H9 (cell line): ENCODE measurements at regions not wholly inside any gene's neighbourhood (a gene's known extent, or its start where the extent isn't known, plus 50 kb on each side); places are given as distances from the start of the nearest gene placed in this dataset.

Experiments used
- DNase-seq: peaks from one replicate; pipeline ENCODE4 v3.0.0-alpha.2; 2017
- H2AFZ ChIP-seq: one replicate; pipeline ENCODE4 v1.6.1; 2013; ENCODE audit warnings: mild to moderate bottlenecking, low read length, control low read depth, moderate library complexity
- H2AK5ac ChIP-seq: 2 replicates; pipeline ENCODE4 v1.6.1; 2013; ENCODE audit warnings: low read length, control low read depth, mixed read lengths; ENCODE audit not compliant: insufficient read length
- H2BK120ac ChIP-seq: one replicate; pipeline ENCODE4 v1.6.1; 2013; ENCODE audit warnings: low read depth, mild to moderate bottlenecking, low read length, control low read depth, inconsistent platforms; ENCODE audit not compliant: poor library complexity, severe bottlenecking
- H2BK12ac ChIP-seq: 2 replicates; pipeline ENCODE4 v1.6.1; 2013; ENCODE audit warnings: low read length, control low read depth, mixed read lengths, low read depth; ENCODE audit not compliant: insufficient read length
- H2BK15ac ChIP-seq: 2 replicates; pipeline ENCODE4 v1.6.1; 2013; ENCODE audit warnings: low read depth, low read length, control low read depth
- H2BK20ac ChIP-seq: one replicate; pipeline ENCODE4 v1.6.1; 2013; ENCODE audit warnings: low read depth, mild to moderate bottlenecking, low read length, control low read depth, inconsistent platforms; ENCODE audit not compliant: poor library complexity, severe bottlenecking
- H2BK5ac ChIP-seq: 2 replicates; pipeline ENCODE4 v1.6.1; 2013; ENCODE audit warnings: low read length, control low read depth, mixed read lengths; ENCODE audit not compliant: insufficient read length
- H3K14ac ChIP-seq: 2 replicates; pipeline ENCODE4 v1.6.1; 2013; ENCODE audit warnings: low read length, control low read depth; ENCODE audit not compliant: insufficient read depth
- H3K18ac ChIP-seq: 2 replicates; pipeline ENCODE4 v1.6.1; 2013; ENCODE audit warnings: low read depth, mild to moderate bottlenecking, mixed read lengths, low read length, control low read depth; ENCODE audit not compliant: insufficient read length
- H3K23ac ChIP-seq: 2 replicates; pipeline ENCODE4 v1.6.1; 2013; ENCODE audit warnings: low read length, control low read depth, mixed read lengths, low read depth; ENCODE audit not compliant: insufficient read length
- H3K23me2 ChIP-seq: 2 replicates; pipeline ENCODE4 v1.6.1; 2013; ENCODE audit warnings: low read depth, mild to moderate bottlenecking, mixed read lengths, low read length, control low read depth; ENCODE audit not compliant: insufficient read length, poor library complexity, severe bottlenecking
- H3K27ac ChIP-seq: 2 replicates; pipeline ENCODE4 v1.5.1; 2013; ENCODE audit warnings: low read length, control low read depth, mixed read lengths, low read depth; ENCODE audit not compliant: insufficient read length
- H3K27me3 ChIP-seq: 2 replicates; pipeline ENCODE4 v1.6.1; 2013; ENCODE audit warnings: low read length, control low read depth, inconsistent platforms; ENCODE audit not compliant: insufficient read depth
- H3K4ac ChIP-seq: 2 replicates; pipeline ENCODE4 v1.6.1; 2013; ENCODE audit warnings: low read depth, mild to moderate bottlenecking, control low read depth, inconsistent platforms, low read length, moderate library complexity
- H3K4me1 ChIP-seq: 2 replicates; pipeline ENCODE4 v1.6.1; 2013; ENCODE audit warnings: low read length, control low read depth, inconsistent platforms; ENCODE audit not compliant: insufficient read depth
- H3K4me2 ChIP-seq: 2 replicates; pipeline ENCODE4 v1.6.1; 2013; ENCODE audit warnings: low read length, control low read depth, mixed read lengths; ENCODE audit not compliant: insufficient read length, insufficient read depth
- H3K56ac ChIP-seq: 2 replicates; pipeline ENCODE4 v1.6.1; 2013; ENCODE audit warnings: low read depth, mild to moderate bottlenecking, mixed read lengths, low read length, control low read depth; ENCODE audit not compliant: insufficient read length
- H3K79me1 ChIP-seq: 2 replicates; pipeline ENCODE4 v1.6.1; 2013; ENCODE audit warnings: low read depth, mild to moderate bottlenecking, moderate library complexity, low read length, control low read depth, inconsistent platforms; ENCODE audit not compliant: insufficient read depth, poor library complexity, severe bottlenecking
- H3K79me2 ChIP-seq: 2 replicates; pipeline ENCODE4 v1.6.1; 2013; ENCODE audit warnings: low read length, control low read depth, inconsistent platforms; ENCODE audit not compliant: insufficient read depth
- H3K9ac ChIP-seq: 2 replicates; pipeline ENCODE4 v1.6.1; 2013; ENCODE audit warnings: low read length, control low read depth, mixed read lengths; ENCODE audit not compliant: insufficient read length; ENCODE audit errors: extremely low read depth
- H3K9me3 ChIP-seq: one replicate; pipeline ENCODE4 v1.6.1; 2013; ENCODE audit warnings: low read depth, low read length, inconsistent platforms; ENCODE audit not compliant: control insufficient read depth
- H3T11ph ChIP-seq: one replicate; pipeline ENCODE4 v1.6.1; 2013; ENCODE audit warnings: mild to moderate bottlenecking, low read length, control low read depth, inconsistent platforms
- H4K20me1 ChIP-seq: one replicate; pipeline ENCODE4 v1.6.1; 2013; ENCODE audit not compliant: control insufficient read depth, insufficient read length, insufficient read depth
- H4K5ac ChIP-seq: 2 replicates; pipeline ENCODE4 v1.6.1; 2013; ENCODE audit warnings: low read depth, mild to moderate bottlenecking, mixed read lengths, low read length, control low read depth; ENCODE audit not compliant: insufficient read length
- H4K8ac ChIP-seq: replicated peaks from 2 replicates; pipeline ENCODE4 v1.6.1; 2013; ENCODE audit warnings: low read length, control low read depth, mixed read lengths, low read depth; ENCODE audit not compliant: insufficient read length
- H4K91ac ChIP-seq: 2 replicates; pipeline ENCODE4 v1.6.1; 2013; ENCODE audit warnings: low read depth, mild to moderate bottlenecking, moderate library complexity, mixed read lengths, low read length, control low read depth; ENCODE audit not compliant: insufficient read length
- H3K27ac Mint-ChIP-seq, 3 experiments: 2 replicates in 2 of 3; 3 replicates in 1 of 3; pipeline ENCODE4 v1.8.0; 2020 to 2021; ENCODE audit warnings: mixed read lengths in 3 of 3, mild to moderate bottlenecking in 1 of 3, moderate library complexity in 1 of 3
- H3K27me3 Mint-ChIP-seq: 2 replicates; pipeline ENCODE4 v1.8.0; 2021; ENCODE audit warnings: low read depth, mild to moderate bottlenecking, moderate library complexity, mixed read lengths
- H3K36me3 Mint-ChIP-seq, 3 experiments: 2 replicates in 2 of 3; 3 replicates in 1 of 3; pipeline ENCODE4 v1.8.0; 2020 to 2021; ENCODE audit warnings: low read depth in 3 of 3, mixed read lengths in 3 of 3; ENCODE audit not compliant: insufficient read depth in 1 of 3
- H3K4me1 Mint-ChIP-seq, 2 experiments: 2 replicates each; pipeline ENCODE4 v1.8.0; 2020; ENCODE audit warnings: mixed read lengths in 2 of 2
- H3K4me3 Mint-ChIP-seq, 2 experiments: 2 replicates in 1 of 2; 3 replicates in 1 of 2; pipeline ENCODE4 v1.8.0; 2020 to 2021; ENCODE audit warnings: mild to moderate bottlenecking in 2 of 2, mixed read lengths in 2 of 2, moderate library complexity in 1 of 2
- H3K9me3 Mint-ChIP-seq, 2 experiments: 2 replicates in 1 of 2; 3 replicates in 1 of 2; pipeline ENCODE4 v1.8.0; 2020; ENCODE audit warnings: mild to moderate bottlenecking in 2 of 2, mixed read lengths in 2 of 2, moderate library complexity in 1 of 2
- WGBS: extraction: QIAGEN DNeasy Blood & Tissue Kit; methylation state at CpG from one replicate; pipeline ENCODE4 v1.1.7; 2013; ENCODE audit warnings: missing lambda C conversion rate, low lambda C conversion rate, mixed read lengths; ENCODE audit not compliant: insufficient read length; ENCODE audit errors: extremely low coverage; 5-methylcytosine and 5-hydroxymethylcytosine counted together
- TF ChIP-seq, protein P1 (sequence below): fragments of 200-600 bp; sonication (generic); conservative IDR thresholded peaks from 3 replicates; pipeline ENCODE4 v1.8.0; 2021; ENCODE audit warnings: antibody characterized with exemption, mild to moderate bottlenecking

DNA sequence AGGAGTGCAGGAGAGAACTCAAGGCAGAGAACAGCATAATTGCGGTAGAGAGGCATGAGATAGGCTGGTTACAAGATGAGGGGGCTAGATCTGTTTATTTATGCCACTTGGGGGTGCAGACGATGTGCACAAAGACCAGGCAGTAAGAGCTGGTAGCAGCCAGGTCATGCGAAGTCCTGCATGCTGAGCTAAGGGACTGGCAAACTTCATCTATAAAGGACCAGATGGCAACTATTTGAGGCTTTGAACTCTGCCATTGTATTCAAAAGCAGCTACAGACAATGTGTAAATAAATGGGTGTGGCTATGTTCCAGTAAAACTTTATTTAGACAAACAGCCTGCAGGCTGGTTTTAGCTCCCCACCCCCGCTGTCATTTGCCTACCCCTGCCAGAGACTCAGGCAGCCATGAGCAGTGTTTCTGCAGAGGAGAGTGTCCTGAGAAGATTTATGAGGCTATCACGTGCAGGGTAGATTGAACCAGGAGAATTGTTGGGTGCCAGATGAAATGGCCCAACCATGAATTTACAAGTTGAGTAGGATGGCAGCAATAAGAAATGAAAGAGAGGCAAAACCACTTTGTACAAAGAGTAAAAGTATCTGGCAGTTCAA is 253.4 kb upstream of the MOCS1 start:
- H2AK5ac ChIP-seq = no peak overlapping the region
- no peak overlapping the region for H2BK5ac ChIP-seq
- no peak overlapping the region for H2BK15ac ChIP-seq
- Mint-ChIP-seq H3K27me3 (peaks cover 7% of the 10 kb centered on the region), H3K4me3 (no peak overlapping the region), H3K4me1 (peaks cover 15 to 27% of the 10 kb centered on the region in 2 experiments), H3K27ac (no peak overlapping the region), H3K9me3 (peaks cover 28 to 39% of the 10 kb centered on the region in 2 experiments), H3K36me3 (peaks cover 24 to 32% (median 32%) of the 10 kb centered on the region in 3 experiments)
- no peak overlapping the region for H2AFZ ChIP-seq
- H3K4ac ChIP-seq = no peak overlapping the region
- no CpG with 5 or more reads among the region's 5 CpGs for WGBS
- no peaks in the 10 kb centered on the region for H4K20me1 ChIP-seq
- H3K4me1 ChIP-seq = no peaks in the 10 kb centered on the region
- no peak overlapping the region for H3K14ac ChIP-seq
- H3K79me1 ChIP-seq = no peaks in the 10 kb centered on the region
- no peak overlapping the region for H4K91ac ChIP-seq
- no peaks in the 10 kb centered on the region for H3K27me3 ChIP-seq
- no peak overlapping the region for H3K27ac ChIP-seq
- H3K9ac ChIP-seq = no peak overlapping the region
- H3K9me3 ChIP-seq = no peaks in the 10 kb centered on the region
- H3T11ph ChIP-seq = no peak overlapping the region
- H3K18ac ChIP-seq = no peak overlapping the region
- no peaks in the 10 kb centered on the region for H3K79me2 ChIP-seq
- H4K8ac ChIP-seq = no peak overlapping the region
- no peak overlapping the region for H2BK12ac ChIP-seq
- no peaks in the 10 kb centered on the region for H3K23me2 ChIP-seq
- H3K23ac ChIP-seq = no peak overlapping the region
- no peak overlapping the region for H3K4me2 ChIP-seq
- H2BK20ac ChIP-seq = no peak overlapping the region
- no peak overlapping the region for H3K56ac ChIP-seq
- DNase-seq = no peak
- no peak overlapping the region for H2BK120ac ChIP-seq
- H4K5ac ChIP-seq = no peak overlapping the region
- TF ChIP-seq, protein P1, sequence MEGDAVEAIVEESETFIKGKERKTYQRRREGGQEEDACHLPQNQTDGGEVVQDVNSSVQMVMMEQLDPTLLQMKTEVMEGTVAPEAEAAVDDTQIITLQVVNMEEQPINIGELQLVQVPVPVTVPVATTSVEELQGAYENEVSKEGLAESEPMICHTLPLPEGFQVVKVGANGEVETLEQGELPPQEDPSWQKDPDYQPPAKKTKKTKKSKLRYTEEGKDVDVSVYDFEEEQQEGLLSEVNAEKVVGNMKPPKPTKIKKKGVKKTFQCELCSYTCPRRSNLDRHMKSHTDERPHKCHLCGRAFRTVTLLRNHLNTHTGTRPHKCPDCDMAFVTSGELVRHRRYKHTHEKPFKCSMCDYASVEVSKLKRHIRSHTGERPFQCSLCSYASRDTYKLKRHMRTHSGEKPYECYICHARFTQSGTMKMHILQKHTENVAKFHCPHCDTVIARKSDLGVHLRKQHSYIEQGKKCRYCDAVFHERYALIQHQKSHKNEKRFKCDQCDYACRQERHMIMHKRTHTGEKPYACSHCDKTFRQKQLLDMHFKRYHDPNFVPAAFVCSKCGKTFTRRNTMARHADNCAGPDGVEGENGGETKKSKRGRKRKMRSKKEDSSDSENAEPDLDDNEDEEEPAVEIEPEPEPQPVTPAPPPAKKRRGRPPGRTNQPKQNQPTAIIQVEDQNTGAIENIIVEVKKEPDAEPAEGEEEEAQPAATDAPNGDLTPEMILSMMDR = no peak
